ENCODE measurements at regions not wholly inside any gene's neighbourhood (a gene's known extent, or its start where the extent isn't known, plus 50 kb on each side); places are given as distances from the start of the nearest gene placed in this dataset.
"Not testable (repeated sequence)": the region's sequence is repeated elsewhere in the genome, so short reads cannot be mapped to it uniquely, and the experiment has no call there.

- no peaks in the 10 kb centered on the region for H4K20me1 ChIP-seq (ENCODE audit: control insufficient read depth, insufficient read depth)
- no peaks in the 10 kb centered on the region for H3K9me3 ChIP-seq (replicated peaks; ENCODE audit: control insufficient read depth, insufficient read depth, low read length)
- H2AFZ ChIP-seq (ENCODE audit: control insufficient read depth, low read depth, low read length): no peak overlapping the region
- in situ Hi-C loops (cut with MboI) (no loop called here), intact Hi-C loops (cut with micrococcal nuclease; ENCODE audit: unreplicated experiment) (no loop called here)
- BruUV-seq (replicated peaks): no TSS peak
- ATAC-seq (no peak), FAIRE-seq (no peak), DNase-seq (ENCODE audit: low read depth, low spot score) (no peak)
- H3K4me2 ChIP-seq (ENCODE audit: control insufficient read depth, insufficient read depth): no peak overlapping the region
- H3K36me3 ChIP-seq (ENCODE audit: control insufficient read depth in 2 of 2, insufficient read depth in 2 of 2, low read length in 1 of 2): no peaks in the 10 kb centered on the region
- TF ChIP-seq NBN (IDR thresholded peaks at IDR 0.05) (no peak), ZBED1 (IDR thresholded peaks at IDR 0.05; ENCODE audit: borderline replicate concordance) (no peak), IRF3 (IDR thresholded peaks at IDR 0.05) (no peak), TBL1XR1 (IDR thresholded peaks at IDR 0.05; ENCODE audit: low read depth, low read length) (no peak), SMARCA5 (IDR thresholded peaks at IDR 0.05) (no peak), FOXM1 (IDR thresholded peaks at IDR 0.05; ENCODE audit: low read depth, low read length) (no peak), REST (IDR thresholded peaks at IDR 0.05; ENCODE audit: low read depth, low read length) (no peak), JUND (IDR thresholded peaks at IDR 0.05; ENCODE audit: low read depth, low read length) (no peak)
- H3K79me2 ChIP-seq (ENCODE audit: control insufficient read depth, insufficient read depth, low read length): no peaks in the 10 kb centered on the region
- POLR2A ChIA-PET: no interaction called here
- RAD21 ChIA-PET (ENCODE audit: unreplicated experiment): no interaction called here
- CTCF ChIA-PET: no interaction called here
- H3K4me1 ChIP-seq (ENCODE audit: control insufficient read depth, insufficient read depth, low read length): no peaks in the 10 kb centered on the region
- H3K4me3 ChIP-seq: no peak overlapping the region
- H3K9ac ChIP-seq (ENCODE audit: control insufficient read depth, insufficient read depth, low read length): no peak overlapping the region
- SMC1A ChIA-PET (ENCODE audit: uncharacterized antibody, unreplicated experiment): no interaction called here
- H3K27ac ChIP-seq (ENCODE audit: control insufficient read depth, insufficient read depth): no peak overlapping the region
- no peaks in the 10 kb centered on the region for H3K27me3 ChIP-seq (replicated peaks in 1 of 2; ENCODE audit: control insufficient read depth in 2 of 2, insufficient read depth in 2 of 2, low read length in 1 of 2)
Measured at GRCh38 chr11:103610435-103610834, 426.0 kb upstream of the DDI1 start.

- intact Hi-C loops (cut with micrococcal nuclease; ENCODE audit: unreplicated experiment); in situ Hi-C loops (cut with MboI); H3K4me1 ChIP-seq (ENCODE audit: control insufficient read depth, insufficient read depth, low read length); H3K27me3 ChIP-seq (replicated peaks in 1 of 2; ENCODE audit: control insufficient read depth in 2 of 2, insufficient read depth in 2 of 2, low read length in 1 of 2); H2AFZ ChIP-seq (ENCODE audit: control insufficient read depth, low read depth, low read length); H4K20me1 ChIP-seq (ENCODE audit: control insufficient read depth, insufficient read depth); ATAC-seq; H3K4me2 ChIP-seq (ENCODE audit: control insufficient read depth, insufficient read depth); H3K9me3 ChIP-seq (replicated peaks; ENCODE audit: control insufficient read depth, insufficient read depth, low read length); H3K4me3 ChIP-seq; POLR2A ChIA-PET; BruUV-seq (replicated peaks); SMC1A ChIA-PET (ENCODE audit: uncharacterized antibody, unreplicated experiment); H3K27ac ChIP-seq (ENCODE audit: control insufficient read depth, insufficient read depth); H3K79me2 ChIP-seq (ENCODE audit: control insufficient read depth, insufficient read depth, low read length); FAIRE-seq; H3K9ac ChIP-seq (ENCODE audit: control insufficient read depth, insufficient read depth, low read length); DNase-seq (ENCODE audit: low read depth, low spot score); RAD21 ChIA-PET (ENCODE audit: unreplicated experiment); H3K36me3 ChIP-seq (ENCODE audit: control insufficient read depth in 2 of 2, insufficient read depth in 2 of 2, low read length in 1 of 2): not testable (repeated sequence)
- WGBS (ENCODE audit: insufficient coverage, insufficient replicate concordance, low lambda C conversion rate, missing lambda C conversion rate): 18% methylated on average over 7 of the region's 7 CpGs
- CTCF ChIA-PET: interaction anchor here (0.6 to 0.7 kb wide), 2 partner anchors 9 to 336 kb away, joined by 3 read pairs; no protein-coding TSS in a partner anchor
Measured at GRCh38 chr11:103611526-103612260, 424.7 kb upstream of the DDI1 start.

Measured in GM12878 (cell line).